ENCODE measurements at regions not wholly inside any gene's neighbourhood (a gene's known extent, or its start where the extent isn't known, plus 50 kb on each side); places are given as distances from the start of the nearest gene placed in this dataset.

GRCh38 chr12:111288771-111289170 is 80.1 kb downstream of the PHETA1 start:
- TF ChIP-seq CTCF (IDR thresholded peaks at IDR 0.05) (no peak), POLR2AphosphoS5 (IDR thresholded peaks at IDR 0.05) (no peak), POLR2A (IDR thresholded peaks at IDR 0.05) (no peak)

Measured in breast epithelium (tissue), 3 donors.